Psoas muscle (tissue), 7 donors: ENCODE measurements at regions not wholly inside any gene's neighbourhood (a gene's known extent, or its start where the extent isn't known, plus 50 kb on each side); places are given as distances from the start of the nearest gene placed in this dataset.

Source experiments
- ATAC-seq, 4 donors: fragments of 200-7000 bp; cut with Tn5 transposase; one replicate each; pipeline ENCODE4 v1.9.1; 2020; ENCODE audit warnings: moderate library complexity in 3 of 4, mild to moderate bottlenecking in 2 of 4
- DNase-seq, 2 donors: peaks; one replicate each; pipeline ENCODE4 v3.0.0-alpha.2; 2020
- H3K27ac ChIP-seq: fragments of 200-600 bp; one replicate; pipeline ENCODE4 v1.8.0; 2022
- H3K27me3 ChIP-seq, 3 donors: fragments of 200-600 bp in 1 of 3; one replicate each; pipeline versions ENCODE4 v1.6.1 to v1.8.0; 2013 to 2022; ENCODE audit warnings: low read length in 2 of 3, mild to moderate bottlenecking in 2 of 3, moderate library complexity in 1 of 3; ENCODE audit not compliant: insufficient read depth in 3 of 3
- H3K36me3 ChIP-seq, 2 donors: fragments of 200-600 bp in 1 of 2; one replicate each; pipeline versions ENCODE4 v1.6.1 to v1.8.0; 2013 to 2022; ENCODE audit warnings: low read depth in 1 of 2, mild to moderate bottlenecking in 1 of 2, moderate library complexity in 1 of 2; ENCODE audit not compliant: insufficient read depth in 1 of 2
- H3K4me1 ChIP-seq: fragments of 200-600 bp; one replicate; pipeline ENCODE4 v1.8.0; 2022
- H3K4me3 ChIP-seq: fragments of 200-600 bp; one replicate; pipeline ENCODE4 v1.8.0; 2022; ENCODE audit warnings: mild to moderate bottlenecking
- H3K9me3 ChIP-seq: fragments of 200-600 bp; one replicate; pipeline ENCODE4 v1.8.0; 2022
- WGBS, 3 donors: extraction: QIAGEN DNeasy Blood & Tissue Kit; methylation state at CpG; one replicate each; pipeline versions ENCODE4 v1.1.6 to v1.1.7; 2013; 5-methylcytosine and 5-hydroxymethylcytosine counted together
- intact Hi-C, 2 donors: fragments of 100-400 bp; cut with DNase I; formaldehyde crosslinking; loops; one replicate each; pipeline versions ENCODE4 v1.11.0 to v1.14.2; 2022
- TF ChIP-seq, protein P1 (sequence below): fragments of 200-600 bp; IDR thresholded peaks from one replicate; pipeline ENCODE4 v1.8.0; 2022; ENCODE audit warnings: antibody characterized with exemption
- donor health status: healthy with polysubstance abuse.
- donor health status: DM: no; HTN: no; CAD: no; lungs with moderate emphysema.
- donor health status: Bipolar disorder and iron deficiency.
- donor health status: healthy.
- donor health status: DM: yes; HTN: yes; CAD: no.
- donor health status: DM: no; HTN: no; CAD: no.
- donor health status: DM: yes; HTN: yes; CAD: no.

DNA sequence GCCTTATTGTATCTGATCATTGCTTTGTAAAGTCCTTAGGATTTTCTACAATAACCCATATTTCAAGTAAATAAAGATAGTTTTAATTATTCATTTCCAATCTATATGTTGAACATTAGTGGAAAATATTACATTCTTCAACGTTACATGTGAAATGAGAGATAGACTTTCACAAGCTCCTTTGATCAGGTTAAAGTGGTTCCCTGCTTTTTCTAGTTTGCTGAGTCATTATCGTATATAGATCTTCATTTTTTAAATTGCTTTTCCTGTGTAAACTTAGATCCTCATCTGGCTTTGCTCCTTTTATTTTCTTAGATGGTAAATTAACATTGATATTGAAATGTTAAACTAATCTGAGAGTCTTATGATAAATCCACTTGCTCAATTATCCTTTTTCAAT is 599.0 kb downstream of the TRAM1L1 start:
- intact Hi-C loops, result no loop called here
- Histone ChIP-seq H3K4me1 (no peaks in the 10 kb centered on the region), H3K4me3 (no peak overlapping the region), H3K27me3 (no peaks in the 10 kb centered on the region), H3K27ac (no peak overlapping the region), H3K9me3 (no peaks in the 10 kb centered on the region), H3K36me3 (no peaks in the 10 kb centered on the region)
- DNase-seq (no peak), ATAC-seq (no peak)
- WGBS, 3 donors, result 77 to 79% (median 79%) methylated on average over 2 of the region's 2 CpGs
- TF ChIP-seq, protein P1, sequence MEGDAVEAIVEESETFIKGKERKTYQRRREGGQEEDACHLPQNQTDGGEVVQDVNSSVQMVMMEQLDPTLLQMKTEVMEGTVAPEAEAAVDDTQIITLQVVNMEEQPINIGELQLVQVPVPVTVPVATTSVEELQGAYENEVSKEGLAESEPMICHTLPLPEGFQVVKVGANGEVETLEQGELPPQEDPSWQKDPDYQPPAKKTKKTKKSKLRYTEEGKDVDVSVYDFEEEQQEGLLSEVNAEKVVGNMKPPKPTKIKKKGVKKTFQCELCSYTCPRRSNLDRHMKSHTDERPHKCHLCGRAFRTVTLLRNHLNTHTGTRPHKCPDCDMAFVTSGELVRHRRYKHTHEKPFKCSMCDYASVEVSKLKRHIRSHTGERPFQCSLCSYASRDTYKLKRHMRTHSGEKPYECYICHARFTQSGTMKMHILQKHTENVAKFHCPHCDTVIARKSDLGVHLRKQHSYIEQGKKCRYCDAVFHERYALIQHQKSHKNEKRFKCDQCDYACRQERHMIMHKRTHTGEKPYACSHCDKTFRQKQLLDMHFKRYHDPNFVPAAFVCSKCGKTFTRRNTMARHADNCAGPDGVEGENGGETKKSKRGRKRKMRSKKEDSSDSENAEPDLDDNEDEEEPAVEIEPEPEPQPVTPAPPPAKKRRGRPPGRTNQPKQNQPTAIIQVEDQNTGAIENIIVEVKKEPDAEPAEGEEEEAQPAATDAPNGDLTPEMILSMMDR, result no peak

DNA sequence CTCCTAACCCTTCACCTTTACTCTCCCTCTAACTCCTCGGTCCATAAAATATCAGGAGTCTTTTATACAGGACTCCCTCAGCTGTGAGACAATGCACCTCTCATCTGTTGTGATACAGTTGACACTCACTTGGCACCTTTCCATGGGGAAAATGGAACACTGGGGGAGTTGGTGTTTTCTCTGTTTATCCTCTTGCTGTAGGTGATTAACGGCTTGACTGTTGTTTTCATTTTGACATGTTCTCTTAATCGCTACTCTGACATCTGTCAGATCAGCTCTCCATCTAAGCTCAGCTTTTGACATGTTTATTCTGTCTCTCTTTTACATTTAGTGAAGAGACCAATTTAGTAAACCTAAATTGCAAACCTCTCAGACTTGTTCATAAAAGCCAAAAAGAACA is 604.8 kb downstream of the TRAM1L1 start:
- no peak for ATAC-seq
- H3K9me3 ChIP-seq, result no peaks in the 10 kb centered on the region
- no peak for DNase-seq
- TF ChIP-seq, protein P1, result no peak
- WGBS, 3 donors, result 78 to 87% (median 82%) methylated on average over 3 of the region's 3 CpGs
- no peaks in the 10 kb centered on the region for H3K36me3 ChIP-seq
- intact Hi-C loops, result no loop called here
- no peak overlapping the region for H3K27ac ChIP-seq
- no peaks in the 10 kb centered on the region for H3K4me1 ChIP-seq
- H3K27me3 ChIP-seq, result no peaks in the 10 kb centered on the region
- H3K4me3 ChIP-seq, result no peak overlapping the region

- Histone ChIP-seq H3K4me3 (no peak overlapping the region), H3K9me3 (no peaks in the 10 kb centered on the region), H3K27ac (no peak overlapping the region), H3K4me1 (no peaks in the 10 kb centered on the region), H3K36me3 (no peaks in the 10 kb centered on the region), H3K27me3 (no peaks in the 10 kb centered on the region)
- WGBS, 3 donors, result 92 to 96% (median 94%) methylated on average over 10 of the region's 10 CpGs
- no peak for DNase-seq
- no peak for ATAC-seq
- TF ChIP-seq, protein P1, result no peak
- intact Hi-C loops, result no loop called here
These were observed 607.0 kb downstream of the TRAM1L1 start for GRCh38 chr4:116478343-116478742.

DNA sequence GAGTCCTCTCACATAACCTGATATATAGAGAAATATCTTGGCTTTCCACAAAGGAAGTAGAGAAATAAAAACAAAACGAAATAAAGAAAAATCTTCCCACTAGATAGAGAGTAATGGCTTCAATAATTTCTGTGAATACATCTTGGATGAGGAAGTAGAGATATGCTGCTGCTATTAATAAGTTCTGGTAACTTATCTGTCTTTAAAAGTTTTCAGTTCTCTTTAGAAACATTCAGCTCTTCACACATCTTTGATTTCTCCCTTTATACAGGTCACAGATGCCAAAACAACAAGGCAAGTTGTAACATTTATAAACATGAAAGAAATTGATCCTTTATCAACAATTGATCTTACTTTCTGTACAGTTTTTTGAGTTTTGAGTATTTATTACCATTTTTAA is 615.8 kb downstream of the TRAM1L1 start:
- DNase-seq, result no peak
- no peak overlapping the region for H3K27ac ChIP-seq
- intact Hi-C loops, result no loop called here
- WGBS, 3 donors, result 21 to 64% (median 57%) methylated on average over 1 of the region's 1 CpG
- no peaks in the 10 kb centered on the region for H3K36me3 ChIP-seq
- TF ChIP-seq, protein P1, result no peak
- ATAC-seq, result no peak
- H3K4me1 ChIP-seq, result no peaks in the 10 kb centered on the region
- H3K9me3 ChIP-seq, result no peaks in the 10 kb centered on the region
- no peaks in the 10 kb centered on the region for H3K27me3 ChIP-seq
- H3K4me3 ChIP-seq, result no peak overlapping the region

DNA sequence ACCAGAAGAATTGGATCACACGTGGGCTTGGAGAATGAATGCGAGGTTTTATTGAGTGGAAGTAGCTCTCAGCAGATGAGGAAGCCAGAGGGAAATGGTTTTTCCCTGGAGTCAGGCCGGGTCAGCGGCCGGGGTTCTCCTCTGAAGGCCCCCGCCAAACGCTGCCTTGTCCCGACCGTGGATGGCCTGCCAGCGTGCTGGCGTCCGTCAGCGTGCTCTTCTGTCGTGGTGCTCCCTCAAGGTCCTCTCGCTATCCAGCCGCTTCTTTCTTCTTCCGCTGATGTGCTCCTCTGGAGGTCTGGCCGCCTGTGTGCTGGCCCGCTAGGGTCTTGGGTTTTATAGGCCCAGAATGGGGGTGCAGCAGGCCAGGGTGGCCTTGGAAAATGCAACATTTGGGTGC is 632.2 kb downstream of the TRAM1L1 start:
- Histone ChIP-seq H3K4me3 (no peak overlapping the region), H3K4me1 (no peaks in the 10 kb centered on the region), H3K36me3 (no peaks in the 10 kb centered on the region), H3K27me3 (no peaks in the 10 kb centered on the region), H3K27ac (no peak overlapping the region), H3K9me3 (no peaks in the 10 kb centered on the region)
- TF ChIP-seq, protein P1, result no peak
- intact Hi-C loops, result no loop called here
- WGBS, 3 donors, result 93 to 98% (median 94%) methylated on average over 19 of the region's 19 CpGs
- no peak for DNase-seq
- no peak for ATAC-seq
